Gastroesophageal sphincter (tissue), 3 donors: ENCODE measurements at regions not wholly inside any gene's neighbourhood (a gene's known extent, or its start where the extent isn't known, plus 50 kb on each side); places are given as distances from the start of the nearest gene placed in this dataset.

Experiments
- CTCF ChIP-seq, 4 experiments: fragments of 200-600 bp in 2 of 4; fragments of 450-650 bp in 2 of 4; sonication (generic) in 1 of 4; IDR thresholded peaks; one replicate each; pipeline ENCODE4 v1.5.1; 2017 to 2019; ENCODE audit warnings: antibody characterized with exemption in 4 of 4, mild to moderate bottlenecking in 2 of 4, moderate library complexity in 2 of 4
- POLR2A ChIP-seq, 2 donors: fragments of 450-650 bp; IDR thresholded peaks; one replicate each; pipeline ENCODE4 v1.6.1; 2017; ENCODE audit warnings: antibody characterized with exemption in 2 of 2, mild to moderate bottlenecking in 2 of 2, moderate library complexity in 1 of 2

- TF ChIP-seq POLR2A (IDR thresholded peaks at IDR 0.05) (no peak), CTCF (IDR thresholded peaks at IDR 0.05) (no peak)
These were observed 387.4 kb upstream of the NFIA start for GRCh38 chr1:60694980-60695379.
